ENCODE measurements at regions not wholly inside any gene's neighbourhood (a gene's known extent, or its start where the extent isn't known, plus 50 kb on each side); places are given as distances from the start of the nearest gene placed in this dataset.
"Not testable (repeated sequence)": the region's sequence is repeated elsewhere in the genome, so short reads cannot be mapped to it uniquely, and the experiment has no call there.

GRCh38 chr10:94091649-94092048 is 97.9 kb downstream of the PLCE1 start:
- no peak for DNase-seq

GRCh38 chr10:94092848-94093247 is 99.1 kb downstream of the PLCE1 start:
- DNase-seq: no peak

DNA sequence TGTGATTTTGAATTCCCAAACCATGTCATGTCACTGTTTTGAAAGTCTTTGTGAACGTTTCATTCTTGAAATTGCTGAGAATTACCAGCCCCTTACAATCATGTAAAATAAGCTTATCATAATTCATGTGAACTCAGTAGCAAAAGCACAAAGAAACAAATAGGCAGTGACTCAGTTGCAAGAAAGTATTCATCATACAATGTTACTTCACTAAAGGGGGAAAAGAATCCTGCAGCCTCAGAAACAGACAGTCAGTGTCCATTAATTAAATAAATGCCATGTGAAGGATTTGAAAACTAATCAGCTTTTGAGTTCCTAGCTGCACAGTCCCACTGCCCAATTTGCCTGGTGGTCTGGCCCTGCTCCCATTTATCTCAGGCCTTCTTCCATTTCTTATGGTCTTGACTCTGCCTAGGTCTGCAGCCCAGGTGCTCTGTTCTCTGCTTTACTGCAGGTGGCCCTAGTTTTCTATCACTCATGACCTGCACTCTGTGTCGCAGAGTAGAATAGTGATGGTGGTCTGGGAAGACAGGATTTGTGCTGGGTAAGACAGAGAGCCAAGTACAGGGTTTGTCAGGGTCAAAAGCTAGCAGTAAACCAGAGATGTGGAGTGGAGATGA is 99.7 kb downstream of the PLCE1 start:
- no peak for DNase-seq

DNA sequence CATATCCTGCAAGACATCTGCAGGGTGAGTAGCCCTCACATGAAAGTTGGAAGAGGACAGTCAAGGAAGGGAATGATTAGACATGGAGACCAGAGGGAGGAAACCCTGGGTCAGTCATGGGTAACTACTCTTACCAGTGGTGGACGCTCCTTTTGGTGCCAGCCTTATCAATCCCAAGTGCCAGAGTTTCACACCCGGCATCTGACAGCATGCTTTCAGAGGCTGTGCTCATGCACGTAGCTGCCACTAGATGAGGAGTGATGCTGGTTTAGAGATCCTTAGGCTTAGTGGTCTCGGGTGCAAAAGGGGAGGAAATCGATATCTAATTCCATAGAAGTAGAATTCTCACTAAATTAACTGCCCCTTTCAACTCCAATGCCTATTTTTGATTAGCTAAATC is 100.8 kb downstream of the PLCE1 start:
- no peak for DNase-seq

DNA sequence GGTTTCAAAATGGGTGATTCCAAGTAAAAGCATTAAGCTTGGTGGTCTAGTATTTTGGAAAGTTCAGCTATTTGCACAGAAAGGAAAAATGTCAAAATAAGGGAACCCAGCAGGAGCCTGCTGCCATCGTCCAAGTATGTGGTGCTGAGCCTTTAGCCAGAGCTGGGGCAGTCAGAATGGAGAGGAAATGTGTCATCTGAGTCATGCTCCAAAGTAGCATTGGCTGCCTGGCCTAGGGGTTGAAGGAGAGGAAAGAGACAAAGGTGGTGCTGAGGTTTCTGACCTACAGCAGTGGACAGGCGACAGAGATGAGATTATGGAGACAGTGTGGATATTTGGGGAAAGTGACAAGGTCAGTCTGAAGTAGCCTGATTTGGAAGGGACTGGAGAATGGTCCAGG is 103.9 kb downstream of the PLCE1 start:
- DNase-seq: no peak

DNA sequence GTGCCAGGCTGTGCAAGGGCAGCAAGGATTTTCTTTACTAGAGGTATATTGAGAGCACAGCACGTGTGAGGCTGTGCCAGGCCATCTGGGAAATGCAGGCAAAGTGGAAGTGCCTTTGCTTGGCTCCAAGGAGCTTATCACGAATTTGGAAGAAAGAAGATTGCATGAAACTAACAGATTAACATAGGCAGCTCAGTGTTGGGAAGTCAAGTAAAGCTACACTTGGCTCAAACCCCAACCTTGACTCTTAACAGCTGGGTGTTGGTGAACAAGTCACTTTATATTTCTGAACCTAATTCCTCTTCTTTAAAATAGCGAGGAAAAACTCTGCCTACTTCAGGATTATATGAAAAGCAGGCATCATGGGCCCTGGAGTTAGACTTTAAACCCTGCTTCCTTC is 105.2 kb downstream of the PLCE1 start:
- DNase-seq: no peak

- no peak for DNase-seq
Measured at GRCh38 chr10:94101894-94102293, 108.2 kb downstream of the PLCE1 start.

DNA sequence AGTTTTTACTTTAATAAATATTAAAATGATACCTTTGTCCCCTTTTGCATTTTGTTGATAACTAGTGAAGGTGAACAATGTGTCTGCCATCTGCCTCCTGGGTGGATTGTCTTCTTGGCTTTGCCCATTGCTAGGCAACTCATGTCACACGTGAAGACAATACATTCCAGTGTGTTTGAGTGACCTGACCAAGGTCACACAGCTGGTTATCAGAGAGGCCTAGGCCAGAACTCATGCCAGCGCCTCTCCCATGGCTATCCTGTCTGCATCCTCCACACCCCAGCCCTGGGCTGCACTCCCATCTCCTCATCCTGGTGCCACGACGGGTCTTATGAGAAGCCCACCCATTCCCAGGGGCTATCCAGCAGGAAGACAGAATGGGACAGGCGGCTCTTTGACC is 108.7 kb downstream of the PLCE1 start:
- DNase-seq: no peak

DNA sequence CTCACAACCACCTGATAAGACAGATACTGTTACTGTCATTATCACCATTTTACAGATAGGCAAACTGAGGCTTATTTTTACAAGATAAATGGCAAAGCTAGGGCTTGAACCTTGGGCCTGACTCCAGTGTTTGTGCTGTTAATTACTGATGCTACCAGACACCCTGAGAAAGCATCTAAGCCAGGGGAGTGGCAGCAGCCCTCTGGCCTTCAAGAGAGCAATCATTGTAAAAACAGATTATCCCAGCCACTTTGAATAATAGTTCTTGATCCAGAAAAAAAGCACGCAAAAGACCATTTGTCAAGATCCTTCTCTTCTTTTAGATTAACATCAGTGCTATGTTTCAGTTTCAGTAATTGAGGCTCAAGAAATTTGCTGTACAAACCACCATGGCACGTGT is 109.5 kb downstream of the PLCE1 start:
- DNase-seq: no peak

- no peak for DNase-seq
Measured at GRCh38 chr10:94103801-94104221, 110.1 kb downstream of the PLCE1 start.

DNA sequence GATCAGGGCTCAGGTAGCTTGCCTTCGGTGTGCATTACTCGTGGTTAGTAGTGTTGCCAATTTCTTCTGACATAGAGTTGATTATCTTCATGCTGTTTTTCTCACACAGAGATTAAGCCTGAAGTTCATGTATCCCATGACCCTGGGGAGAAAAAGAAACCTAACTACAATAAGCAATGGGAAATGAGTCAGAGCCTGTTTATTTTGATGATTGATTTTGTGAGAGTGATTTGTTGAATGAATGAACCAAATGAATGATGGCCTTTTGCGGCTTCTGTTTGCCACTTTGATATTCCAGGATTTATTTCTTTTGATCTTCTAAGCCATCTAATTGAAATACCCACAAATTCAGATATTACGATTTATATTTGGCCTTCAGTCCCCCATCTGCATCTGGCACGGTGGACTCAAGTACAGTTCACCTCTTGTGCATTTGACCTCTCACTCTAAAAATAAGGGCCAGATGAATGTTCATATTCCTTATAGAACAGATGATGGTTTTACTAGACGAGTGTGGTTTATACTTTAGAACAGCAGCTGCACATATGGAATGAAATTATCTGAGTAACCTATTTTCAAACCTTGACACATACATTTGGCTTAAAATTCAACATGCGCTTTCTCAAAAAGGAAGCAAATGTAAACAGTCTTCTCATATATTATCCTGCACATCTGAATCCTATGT is 110.7 kb downstream of the PLCE1 start:
- DNase-seq: no peak

- no peak for DNase-seq
Measured at GRCh38 chr10:94105226-94105625, 111.5 kb downstream of the PLCE1 start.

GRCh38 chr10:94107191-94107590 is 113.5 kb downstream of the PLCE1 start:
- no peak for DNase-seq

- no peak for DNase-seq
Measured at GRCh38 chr10:94108200-94108599, 114.5 kb downstream of the PLCE1 start.

- DNase-seq: no peak
Measured at GRCh38 chr10:94111367-94111766, 117.6 kb downstream of the PLCE1 start.

DNA sequence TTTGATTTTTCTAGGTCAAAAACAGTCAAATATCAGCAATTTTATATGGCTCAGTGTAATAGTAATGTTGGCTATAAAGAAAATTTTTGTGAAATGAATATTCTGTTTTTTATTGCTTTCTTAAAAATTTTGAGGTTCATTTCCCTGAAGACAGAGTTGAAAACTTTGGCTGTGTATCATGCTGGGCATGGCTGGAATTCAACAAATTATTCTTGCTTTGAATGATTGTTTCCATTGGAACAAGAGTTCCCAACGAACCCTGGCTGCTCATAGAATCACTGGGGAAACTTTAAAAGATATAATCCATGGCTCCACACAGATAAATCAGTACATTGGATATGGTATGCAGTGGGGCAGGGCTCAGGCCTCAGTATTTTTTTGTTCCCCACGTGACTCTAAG is 118.6 kb downstream of the PLCE1 start:
- DNase-seq: no peak

- DNase-seq: no peak
Measured at GRCh38 chr10:94115725-94116124, 122.0 kb downstream of the PLCE1 start.

- no peak for DNase-seq
Measured at GRCh38 chr10:94116848-94117247, 123.1 kb downstream of the PLCE1 start.

- DNase-seq: no peak
Measured at GRCh38 chr10:94122211-94122610, 128.5 kb downstream of the PLCE1 start.

GRCh38 chr10:94123258-94123995 is 129.7 kb downstream of the PLCE1 start:
- no peak for DNase-seq

GRCh38 chr10:94124147-94124546 is 130.4 kb downstream of the PLCE1 start:
- DNase-seq: not testable (repeated sequence)

GRCh38 chr10:94125268-94125667 is 131.5 kb downstream of the PLCE1 start:
- not testable (repeated sequence) for DNase-seq

GRCh38 chr10:94125856-94126255 is 132.1 kb downstream of the PLCE1 start:
- no peak for DNase-seq
